T-cell (primary cell): ENCODE measurements at regions not wholly inside any gene's neighbourhood (a gene's known extent, or its start where the extent isn't known, plus 50 kb on each side); places are given as distances from the start of the nearest gene placed in this dataset.
"Not testable (repeated sequence)": the region's sequence is repeated elsewhere in the genome, so short reads cannot be mapped to it uniquely, and the experiment has no call there.

Source experiments
- ATAC-seq, 4 experiments: fragments of 200-7000 bp in 3 of 4; fragments of 150-1000 bp in 1 of 4; cut with Tn5 transposase; replicated peaks in 1 of 4; 1 replicate in 3 of 4; 2 replicates in 1 of 4; pipeline ENCODE4 v1.10.0; 2021; ENCODE audit warnings: moderate library complexity in 3 of 4, mild to moderate bottlenecking in 2 of 4, moderate number of reproducible peaks in 1 of 4
- CTCF ChIA-PET, 2 donors: fragments of 300-600 bp; sonication (Branson Sonifier 250); formaldehyde crosslinking; loops; one replicate each; lab custom pipeline; 2022; ENCODE audit warnings: antibody characterized with exemption in 2 of 2; lab: Charles Lee
- POLR2A ChIA-PET, 2 donors: fragments of 300-600 bp; sonication (Branson Sonifier 250); formaldehyde crosslinking; loops; one replicate each; lab custom pipeline; 2022; ENCODE audit warnings: antibody characterized with exemption in 2 of 2; lab: Charles Lee
- DNase-seq, 35 experiments: peaks; one replicate each; pipeline versions ENCODE4 v3.0.0 to v3.0.0-alpha.2; 2013 to 2023
- H3K27ac ChIP-seq: one replicate; pipeline ENCODE4 v1.5.1; 2013; ENCODE audit warnings: low read length
- H3K27me3 ChIP-seq, 2 experiments: replicated peaks in 1 of 2; 1 replicate in 1 of 2; 2 replicates in 1 of 2; pipeline versions ENCODE4 v1.6.1 to v1.7.0; 2013; ENCODE audit warnings: low read length in 1 of 2, mixed read lengths in 1 of 2; ENCODE audit not compliant: control insufficient read depth in 2 of 2, insufficient read depth in 2 of 2; ENCODE audit errors: extremely low read depth in 1 of 2
- H3K36me3 ChIP-seq, 2 donors: 1 replicate in 1 of 2; 2 replicates in 1 of 2; pipeline versions ENCODE4 v1.6.1 to v1.7.0; 2013; ENCODE audit warnings: low read length in 1 of 2; ENCODE audit not compliant: control insufficient read depth in 2 of 2, insufficient read depth in 1 of 2; ENCODE audit errors: extremely low read depth in 1 of 2
- H3K4me1 ChIP-seq, 2 experiments: 1 replicate in 1 of 2; 2 replicates in 1 of 2; pipeline versions ENCODE4 v1.6.1 to v1.7.0; 2013; ENCODE audit warnings: low read length in 2 of 2, mixed read lengths in 1 of 2; ENCODE audit not compliant: insufficient read depth in 2 of 2, control insufficient read depth in 1 of 2; ENCODE audit errors: extremely low read depth in 1 of 2
- H3K4me3 ChIP-seq, 2 donors: 1 replicate in 1 of 2; 2 replicates in 1 of 2; pipeline versions ENCODE4 v1.5.1 to v1.7.0; 2013; ENCODE audit warnings: mild to moderate bottlenecking in 2 of 2, low read length in 1 of 2, moderate library complexity in 1 of 2; ENCODE audit not compliant: control insufficient read depth in 1 of 2; ENCODE audit errors: extremely low read depth in 1 of 2
- H3K9me3 ChIP-seq: 2 replicates; pipeline ENCODE4 v1.7.0; 2013
- H3K27ac Mint-ChIP-seq, 2 donors: one replicate each; pipeline ENCODE4 v1.8.0; 2020 to 2021; ENCODE audit warnings: mild to moderate bottlenecking in 2 of 2, mixed read lengths in 2 of 2
- H3K27me3 Mint-ChIP-seq, 2 donors: one replicate each; pipeline ENCODE4 v1.8.0; 2021 to 2022; ENCODE audit warnings: mixed read lengths in 2 of 2
- H3K36me3 Mint-ChIP-seq: one replicate; pipeline ENCODE4 v1.8.0; 2021; ENCODE audit warnings: mixed read lengths
- H3K4me1 Mint-ChIP-seq, 3 donors: one replicate each; pipeline ENCODE4 v1.8.0; 2020 to 2022; ENCODE audit warnings: mixed read lengths in 3 of 3, mild to moderate bottlenecking in 1 of 3
- H3K4me3 Mint-ChIP-seq, 3 donors: one replicate each; pipeline ENCODE4 v1.8.0; 2020 to 2022; ENCODE audit warnings: mild to moderate bottlenecking in 3 of 3, mixed read lengths in 3 of 3, moderate library complexity in 3 of 3
- H3K9me3 Mint-ChIP-seq, 3 donors: one replicate each; pipeline ENCODE4 v1.8.0; 2020 to 2022; ENCODE audit warnings: mixed read lengths in 3 of 3
- WGBS: methylation state at CpG from one replicate; pipeline ENCODE4 v1.1.5; 2013; ENCODE audit warnings: missing lambda C conversion rate; ENCODE audit not compliant: insufficient coverage; 5-methylcytosine and 5-hydroxymethylcytosine counted together

- no CpG with 5 or more reads among the region's 3 CpGs for WGBS
- no peak for ATAC-seq
- no peaks in the 10 kb centered on the region for H3K4me1 ChIP-seq
- no peaks in the 10 kb centered on the region for H3K9me3 ChIP-seq
- H3K36me3 Mint-ChIP-seq: no peaks in the 10 kb centered on the region
- H3K27ac ChIP-seq: no peak overlapping the region
- DNase-seq: no peak
- no peaks in the 10 kb centered on the region for H3K36me3 ChIP-seq
- H3K4me1 Mint-ChIP-seq: no peaks in the 10 kb centered on the region
- POLR2A ChIA-PET: no interaction called here
- H3K27me3 Mint-ChIP-seq: no peaks in the 10 kb centered on the region
- H3K27me3 ChIP-seq: no peaks in the 10 kb centered on the region
- peaks cover 0 to 4% (median 0%) of the 10 kb centered on the region in 3 donors for H3K9me3 Mint-ChIP-seq
- no peak overlapping the region for H3K4me3 ChIP-seq
- H3K27ac Mint-ChIP-seq: no peak overlapping the region
- CTCF ChIA-PET: no interaction called here
- no peak overlapping the region for H3K4me3 Mint-ChIP-seq
These were observed 115.0 kb upstream of the EGFLAM start for GRCh38 chr5:38143384-38143783.

GRCh38 chr5:38141665-38142064 lies 116.7 kb upstream of the EGFLAM start:
- H3K4me3 ChIP-seq: no peak overlapping the region
- Mint-ChIP-seq H3K27ac (no peak overlapping the region), H3K36me3 (no peaks in the 10 kb centered on the region), H3K4me1 (no peaks in the 10 kb centered on the region), H3K27me3 (no peaks in the 10 kb centered on the region), H3K4me3 (no peak overlapping the region), H3K9me3 (peaks cover 0 to 4% (median 0%) of the 10 kb centered on the region in 3 donors)
- H3K9me3 ChIP-seq: no peaks in the 10 kb centered on the region
- ChIA-PET POLR2A (no interaction called here), CTCF (no interaction called here)
- no peaks in the 10 kb centered on the region for H3K4me1 ChIP-seq
- ATAC-seq (no peak), DNase-seq (no peak)
- no peaks in the 10 kb centered on the region for H3K27me3 ChIP-seq
- H3K36me3 ChIP-seq: no peaks in the 10 kb centered on the region
- no CpG with 5 or more reads among the region's 1 CpG for WGBS
- no peak overlapping the region for H3K27ac ChIP-seq

GRCh38 chr5:38138574-38138973 lies 119.8 kb upstream of the EGFLAM start:
- POLR2A ChIA-PET: interaction anchor here in 1 of 2 donors (0.6 kb wide), 1 partner anchor 1560 kb away, joined by 3 read pairs; no protein-coding TSS in a partner anchor
- H3K9me3 Mint-ChIP-seq: peaks cover 0 to 4% (median 0%) of the 10 kb centered on the region in 3 donors
- Histone ChIP-seq H3K9me3 (no peaks in the 10 kb centered on the region), H3K36me3 (no peaks in the 10 kb centered on the region), H3K4me3 (no peak overlapping the region), H3K27me3 (no peaks in the 10 kb centered on the region), H3K27ac (no peak overlapping the region), H3K4me1 (no peaks in the 10 kb centered on the region)
- no peaks in the 10 kb centered on the region for H3K4me1 Mint-ChIP-seq
- no peak overlapping the region for H3K4me3 Mint-ChIP-seq
- CTCF ChIA-PET: interaction anchor here in 1 of 2 donors (0.5 kb wide), 1 partner anchor 23 kb away, joined by 3 read pairs; no protein-coding TSS in a partner anchor
- H3K36me3 Mint-ChIP-seq: no peaks in the 10 kb centered on the region
- 77% methylated on average over 2 of the region's 5 CpGs for WGBS
- no peak overlapping the region for H3K27ac Mint-ChIP-seq
- ATAC-seq (no peak), DNase-seq (no peak)
- H3K27me3 Mint-ChIP-seq: no peaks in the 10 kb centered on the region

- Histone ChIP-seq H3K4me3 (no peak overlapping the region), H3K27ac (no peak overlapping the region), H3K36me3 (no peaks in the 10 kb centered on the region), H3K27me3 (no peaks in the 10 kb centered on the region), H3K9me3 (no peaks in the 10 kb centered on the region), H3K4me1 (no peaks in the 10 kb centered on the region)
- no peak overlapping the region for H3K27ac Mint-ChIP-seq
- peaks cover 0 to 4% (median 0%) of the 10 kb centered on the region in 3 donors for H3K9me3 Mint-ChIP-seq
- ATAC-seq (no peak), DNase-seq (no peak)
- CTCF ChIA-PET: no interaction called here
- POLR2A ChIA-PET: no interaction called here
- no peak overlapping the region for H3K4me3 Mint-ChIP-seq
- H3K36me3 Mint-ChIP-seq: no peaks in the 10 kb centered on the region
- WGBS: 66% methylated on average over 6 of the region's 9 CpGs
- H3K27me3 Mint-ChIP-seq: no peaks in the 10 kb centered on the region
- no peaks in the 10 kb centered on the region for H3K4me1 Mint-ChIP-seq
These were observed 122.8 kb upstream of the EGFLAM start for GRCh38 chr5:38135486-38136039.

DNA sequence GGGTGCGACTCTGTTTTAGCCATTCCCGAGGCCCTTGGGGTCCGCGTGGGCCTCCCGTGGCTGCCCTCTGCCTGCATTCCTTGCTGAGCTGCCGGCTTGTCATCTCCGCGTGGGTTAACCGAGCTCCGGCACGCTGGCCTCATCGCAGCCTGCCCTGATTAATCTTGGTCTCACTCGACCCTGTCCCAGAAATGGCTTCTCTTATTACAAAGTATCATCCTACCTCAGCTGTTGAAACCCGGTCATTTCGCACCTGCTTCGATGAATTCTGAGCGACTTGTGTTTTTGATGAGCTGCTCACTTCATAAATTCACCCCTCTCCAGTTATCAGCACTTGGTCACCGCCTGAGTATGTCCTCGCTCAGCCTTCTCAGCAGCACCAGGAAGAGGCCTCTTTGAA lies 123.5 kb upstream of the EGFLAM start:
- DNase-seq (no peak), ATAC-seq (no peak)
- Mint-ChIP-seq H3K4me3 (no peak overlapping the region), H3K36me3 (no peaks in the 10 kb centered on the region), H3K4me1 (no peaks in the 10 kb centered on the region), H3K27me3 (no peaks in the 10 kb centered on the region), H3K9me3 (peaks cover 0 to 1% (median 0%) of the 10 kb centered on the region in 3 donors), H3K27ac (no peak overlapping the region)
- 95% methylated on average over 19 of the region's 19 CpGs for WGBS
- Histone ChIP-seq H3K4me1 (no peaks in the 10 kb centered on the region), H3K4me3 (no peak overlapping the region), H3K27ac (no peak overlapping the region), H3K27me3 (no peaks in the 10 kb centered on the region), H3K9me3 (no peaks in the 10 kb centered on the region), H3K36me3 (no peaks in the 10 kb centered on the region)
- POLR2A ChIA-PET: no interaction called here
- CTCF ChIA-PET: no interaction called here

DNA sequence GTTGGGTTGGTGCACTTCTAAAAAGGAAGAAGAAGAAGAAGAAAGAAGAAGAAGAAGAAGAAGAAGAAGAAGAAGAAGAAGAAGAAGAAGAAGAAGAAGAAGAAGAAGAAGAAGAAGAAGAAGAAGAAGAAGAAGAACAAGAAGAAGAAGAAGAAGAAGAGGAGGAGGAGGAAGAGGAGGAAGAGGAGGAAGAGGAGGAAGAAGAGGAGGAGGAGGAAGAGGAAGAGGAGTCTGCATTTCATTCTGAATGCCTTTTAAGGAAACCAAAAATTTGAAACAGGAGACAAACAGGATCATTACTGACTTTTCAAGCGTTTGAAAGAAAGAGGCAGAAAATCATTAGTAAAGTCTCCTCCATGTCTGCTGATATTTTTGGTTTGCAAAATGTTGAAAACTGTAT lies 124.1 kb upstream of the EGFLAM start:
- H3K4me3 Mint-ChIP-seq, H3K27ac Mint-ChIP-seq, H3K4me1 ChIP-seq, POLR2A ChIA-PET, H3K4me1 Mint-ChIP-seq, H3K36me3 ChIP-seq, CTCF ChIA-PET, H3K9me3 Mint-ChIP-seq, H3K27me3 Mint-ChIP-seq, H3K9me3 ChIP-seq, H3K27me3 ChIP-seq, ATAC-seq, H3K4me3 ChIP-seq, H3K27ac ChIP-seq, DNase-seq, H3K36me3 Mint-ChIP-seq: not testable (repeated sequence)
- no CpG with 5 or more reads among the region's 1 CpG for WGBS

- Mint-ChIP-seq H3K9me3 (no peaks in the 10 kb centered on the region), H3K4me3 (no peak overlapping the region), H3K27ac (no peak overlapping the region), H3K4me1 (no peaks in the 10 kb centered on the region), H3K36me3 (no peaks in the 10 kb centered on the region), H3K27me3 (no peaks in the 10 kb centered on the region)
- WGBS: no CpG with 5 or more reads among the region's 4 CpGs
- CTCF ChIA-PET: interaction anchor here in 1 of 2 donors (0.5 kb wide), 1 partner anchor 226 kb away, joined by 3 read pairs; no protein-coding TSS in a partner anchor
- ATAC-seq (no peak), DNase-seq (no peak)
- no peaks in the 10 kb centered on the region for H3K36me3 ChIP-seq
- no peaks in the 10 kb centered on the region for H3K4me1 ChIP-seq
- no peaks in the 10 kb centered on the region for H3K27me3 ChIP-seq
- H3K27ac ChIP-seq: no peak overlapping the region
- POLR2A ChIA-PET: no interaction called here
- H3K9me3 ChIP-seq: no peaks in the 10 kb centered on the region
- no peak overlapping the region for H3K4me3 ChIP-seq
These were observed 126.7 kb upstream of the EGFLAM start for GRCh38 chr5:38131686-38132085.
